DMS 273 treated with DMSO at 0.1 percent for 48 hours (cell line): ENCODE measurements at regions not wholly inside any gene's neighbourhood (a gene's known extent, or its start where the extent isn't known, plus 50 kb on each side); places are given as distances from the start of the nearest gene placed in this dataset.

Experiments used
- DNase-seq: peaks from one replicate; lab custom pipeline; 2025; lab: John Stamatoyannopoulos, UW

DNA sequence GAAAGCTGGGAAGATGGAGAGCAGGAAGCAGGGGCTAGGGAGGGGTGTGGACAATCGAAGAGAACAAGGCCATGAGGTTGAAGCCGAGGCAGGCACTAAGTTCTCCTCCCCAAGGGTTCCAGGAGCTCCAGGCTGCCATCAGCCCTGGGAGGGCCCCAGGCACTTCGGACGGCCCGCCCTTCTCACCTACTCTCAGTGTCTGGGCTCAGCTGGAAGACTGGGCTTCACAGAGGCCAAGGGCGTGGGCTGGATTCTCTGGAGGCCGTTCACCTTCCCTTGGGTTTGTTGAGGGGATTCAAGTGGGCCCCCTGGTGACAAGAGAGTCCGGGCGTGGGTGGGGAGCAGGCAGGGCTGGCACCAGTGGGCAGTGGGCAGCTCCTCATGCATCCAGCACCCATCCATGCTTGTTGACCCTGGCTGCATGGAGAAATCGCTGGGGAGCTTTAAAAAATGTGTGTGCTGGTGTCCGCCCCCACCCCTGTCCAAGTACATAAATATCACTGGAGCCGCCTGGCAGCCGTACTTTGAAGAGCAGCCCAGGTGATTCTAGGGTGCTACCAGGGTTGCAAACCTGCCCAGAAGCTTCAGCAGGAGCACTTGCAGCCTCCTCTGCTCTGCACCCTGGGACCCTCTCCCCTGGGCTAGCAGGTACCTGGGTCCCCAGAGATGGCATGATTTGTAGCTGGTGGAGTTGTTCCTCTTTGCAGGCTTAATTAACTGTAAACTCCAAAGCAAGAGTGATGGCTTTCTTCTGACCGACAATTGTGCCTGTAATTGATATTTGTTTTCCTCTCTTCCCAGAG lies 74.3 kb downstream of the RTL6 start:
- DNase-seq = no peak

DNA sequence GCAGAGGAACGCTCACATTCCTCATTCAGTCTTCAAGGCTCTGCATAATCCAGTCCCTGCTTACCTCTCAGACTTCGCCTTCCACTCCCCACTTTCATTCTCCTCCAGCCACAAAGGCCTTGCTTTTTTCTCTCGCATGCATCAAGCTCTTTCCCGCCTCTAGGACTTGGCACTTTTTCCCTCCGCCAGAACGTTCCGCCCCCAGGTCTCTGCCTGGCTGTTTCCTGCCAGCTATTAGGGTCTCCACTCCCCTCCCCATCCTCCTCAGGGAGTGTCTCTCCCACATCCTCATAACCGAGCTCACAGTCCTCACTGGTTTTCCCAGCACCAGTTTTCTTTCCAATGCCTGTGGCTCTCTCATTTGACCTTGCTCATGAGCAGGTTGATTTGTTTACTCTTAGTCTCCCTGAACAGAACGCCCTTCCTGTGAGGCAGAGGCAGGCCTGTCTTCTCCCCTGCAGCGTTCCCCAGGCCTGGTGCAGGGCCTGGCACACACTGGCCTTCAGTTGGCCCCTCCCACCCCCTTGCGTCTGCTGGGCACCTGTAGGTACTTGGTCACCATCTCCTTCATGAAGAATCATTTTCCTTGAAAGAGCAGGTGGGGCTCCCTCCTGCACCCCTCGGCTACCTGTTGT lies 75.2 kb downstream of the RTL6 start:
- no peak for DNase-seq

DNA sequence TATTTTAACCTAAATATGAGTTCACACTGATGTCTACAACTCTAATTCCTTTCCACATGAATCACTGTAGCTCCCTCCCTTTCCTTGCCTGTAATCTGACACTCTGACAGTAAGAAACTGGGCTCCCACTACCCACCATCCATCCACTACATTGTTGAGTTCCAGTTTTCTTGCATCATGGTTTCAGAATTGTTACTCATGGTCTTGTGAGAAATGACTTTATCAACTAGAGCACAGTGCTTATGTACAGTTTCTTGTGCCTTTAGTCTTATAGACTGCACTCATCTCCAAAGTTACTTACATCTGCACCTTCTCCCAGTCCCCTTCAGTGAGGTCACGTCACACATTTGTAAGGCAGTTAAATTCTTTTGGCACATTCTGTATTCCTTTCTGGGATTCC lies 78.6 kb downstream of the RTL6 start:
- DNase-seq = no peak

DNA sequence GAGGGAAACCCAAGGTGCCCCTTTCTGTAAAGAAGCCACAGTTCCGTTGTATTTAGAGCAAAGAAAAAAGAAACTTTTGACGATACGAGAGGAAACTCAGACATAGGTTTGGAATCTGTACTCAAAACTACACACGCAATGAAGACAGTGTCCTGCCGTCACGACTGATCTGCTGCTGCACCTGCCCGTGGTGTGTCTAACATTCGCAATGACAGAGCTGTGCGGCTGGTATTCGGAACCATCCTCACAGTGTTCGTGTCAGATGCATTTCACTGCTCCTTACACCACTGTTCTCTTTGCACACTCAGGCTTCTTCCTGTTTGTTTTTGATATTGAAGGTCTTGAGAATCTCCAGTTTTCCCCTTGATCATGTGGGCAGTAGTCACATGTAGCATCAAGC lies 84.8 kb downstream of the RTL6 start:
- no peak for DNase-seq

DNA sequence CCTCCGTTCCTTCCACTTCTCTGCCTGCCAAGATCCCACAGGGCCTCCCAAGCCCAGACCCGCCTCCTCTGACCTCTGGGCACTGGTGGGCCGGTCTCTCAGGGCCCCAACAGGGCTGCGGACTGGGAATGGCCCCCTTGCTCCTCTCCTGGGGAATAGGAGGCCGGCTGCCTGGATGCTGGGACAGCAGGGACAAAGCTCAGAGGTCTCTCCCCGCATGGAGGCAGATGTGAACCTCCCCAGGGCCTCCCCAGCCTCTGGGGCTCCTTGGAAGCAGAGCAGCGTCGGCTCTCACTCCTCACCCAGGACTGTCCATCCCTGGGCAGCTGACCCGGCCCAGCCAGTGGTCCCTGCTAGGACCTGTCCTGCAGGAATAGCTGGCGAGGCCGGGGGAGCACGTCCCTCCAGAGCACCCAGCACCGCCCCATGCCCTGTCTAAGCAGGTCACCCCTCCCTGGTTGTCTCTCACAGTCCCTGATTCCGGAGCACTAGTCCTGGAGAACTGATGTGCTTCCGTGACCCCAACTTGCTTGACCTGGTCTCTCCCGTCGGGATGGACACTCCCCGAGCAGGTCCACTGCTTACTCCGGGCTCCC lies 85.8 kb downstream of the RTL6 start:
- no peak for DNase-seq

DNA sequence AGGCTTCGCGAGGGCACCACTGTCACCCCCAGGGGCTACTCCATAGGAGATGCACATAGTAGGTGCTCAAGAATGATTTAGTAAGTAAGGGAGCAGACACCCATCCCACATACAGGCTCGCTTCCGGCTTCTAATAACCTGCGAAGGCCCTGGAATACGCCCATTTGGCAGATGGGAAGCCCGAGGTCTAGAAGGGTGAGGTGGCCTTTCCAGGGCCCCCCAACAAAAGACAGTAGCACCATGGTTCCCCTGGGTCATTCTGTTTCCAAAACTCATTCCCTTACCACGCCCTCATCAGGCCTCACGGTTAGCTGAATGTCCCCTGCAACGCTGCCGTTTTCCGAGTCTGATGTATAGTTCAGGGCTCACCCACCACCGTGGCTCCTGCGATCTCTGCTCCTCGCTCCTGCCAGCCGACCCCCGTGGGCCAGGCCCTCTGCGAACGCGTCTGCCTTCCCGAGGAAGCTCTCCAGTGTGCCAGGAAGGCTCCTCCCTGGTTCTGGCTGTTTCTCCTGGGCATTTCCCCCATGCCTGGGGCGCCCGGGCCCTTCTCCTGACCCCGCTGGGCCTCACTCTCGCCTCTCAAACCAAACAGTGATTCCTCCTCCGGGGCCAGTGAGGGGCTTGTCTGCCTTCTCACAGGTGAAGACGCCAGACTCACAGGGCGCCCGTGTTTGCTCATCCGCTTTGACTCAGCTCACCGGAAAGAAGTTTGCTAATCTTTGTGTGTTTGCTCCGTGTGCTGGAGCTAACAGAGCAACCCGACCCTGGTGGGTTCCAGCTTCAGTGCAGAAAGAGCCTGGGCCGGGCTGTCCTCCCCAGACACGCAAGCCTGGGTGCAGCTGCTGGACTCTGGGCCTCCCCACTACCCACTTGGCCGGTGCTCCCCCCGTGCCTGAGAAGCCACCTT lies 86.6 kb downstream of the RTL6 start:
- no peak for DNase-seq

DNA sequence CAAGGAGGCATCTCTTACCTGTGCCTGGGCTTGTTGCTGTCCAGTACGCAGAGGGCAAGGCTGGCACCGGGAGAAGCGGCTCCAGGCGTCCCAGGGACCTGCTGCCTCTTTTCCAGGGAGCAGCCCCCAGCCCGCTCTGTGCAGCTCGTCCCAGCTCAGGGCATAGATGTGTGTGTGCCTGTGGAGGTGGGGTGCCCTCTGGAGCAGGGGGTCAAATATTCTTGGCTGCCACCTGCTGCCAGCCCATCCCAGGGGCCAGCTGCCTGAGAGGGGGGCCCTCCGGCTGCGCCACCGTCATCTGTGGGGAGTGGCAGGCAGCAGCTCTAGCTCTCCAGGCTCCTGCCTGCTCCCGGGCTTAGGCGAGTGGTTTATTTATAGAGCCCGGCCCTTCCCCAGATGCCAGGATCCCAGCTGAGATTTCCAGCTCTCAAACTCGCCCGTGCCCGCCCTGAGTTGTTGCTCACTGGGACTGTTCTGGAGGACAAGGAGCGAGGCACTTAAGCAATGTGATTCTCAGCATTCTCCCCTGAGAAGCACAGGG lies 87.5 kb downstream of the RTL6 start:
- DNase-seq = no peak

DNA sequence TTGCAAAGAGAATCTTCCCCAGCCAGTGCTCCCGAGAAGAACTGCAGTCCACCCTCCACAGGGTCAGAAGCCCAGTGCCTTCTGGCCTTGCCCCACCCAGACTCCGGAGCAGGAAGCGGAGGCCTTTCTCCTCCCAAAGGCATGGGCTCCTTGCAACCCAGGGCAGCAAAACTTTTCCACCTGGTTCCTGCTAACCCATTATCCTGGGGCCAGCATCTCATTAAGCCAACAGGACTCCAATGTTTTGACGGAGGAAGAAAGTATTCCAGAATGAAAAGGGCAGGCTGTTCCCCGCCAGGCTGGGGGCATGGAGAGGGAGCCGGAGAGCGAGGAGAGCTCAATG lies 88.1 kb downstream of the RTL6 start:
- no peak for DNase-seq

DNA sequence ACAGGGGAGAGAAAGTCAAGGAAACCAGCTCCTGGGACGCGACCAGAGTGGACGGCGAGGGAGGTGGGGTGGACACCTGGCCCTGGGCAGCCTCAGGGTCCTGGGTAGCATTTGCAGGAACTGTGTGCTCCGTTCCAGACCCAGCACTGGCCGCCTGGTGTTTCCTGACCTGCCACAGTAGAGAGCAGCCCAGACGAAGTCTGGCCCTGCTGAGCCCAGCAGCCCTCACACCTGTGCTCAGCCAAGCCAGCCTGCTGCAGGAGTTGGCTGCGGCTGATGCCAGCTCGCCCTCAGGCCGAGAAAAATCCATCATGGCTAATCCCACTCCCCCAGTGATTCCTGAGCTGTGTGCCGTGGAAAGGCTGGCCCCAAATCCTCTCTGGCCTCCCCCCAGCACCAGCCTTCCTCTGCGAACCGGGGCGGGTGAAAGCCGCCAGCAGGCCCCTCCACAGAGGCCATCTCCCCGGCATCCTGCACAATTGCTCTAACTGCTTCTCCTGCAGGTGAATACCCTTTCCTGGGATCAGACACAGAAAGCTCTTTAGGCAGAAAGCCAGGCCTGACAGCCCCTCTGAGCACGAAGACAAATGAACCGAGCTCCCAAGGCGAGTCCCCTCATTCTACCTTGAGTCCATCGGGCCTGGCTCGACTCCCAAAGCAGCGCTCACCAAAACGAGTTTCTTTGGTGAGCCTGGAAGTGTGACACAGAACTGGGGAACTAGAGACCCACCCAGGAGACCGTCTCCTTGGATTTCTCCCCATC lies 88.6 kb downstream of the RTL6 start:
- no peak for DNase-seq

DNA sequence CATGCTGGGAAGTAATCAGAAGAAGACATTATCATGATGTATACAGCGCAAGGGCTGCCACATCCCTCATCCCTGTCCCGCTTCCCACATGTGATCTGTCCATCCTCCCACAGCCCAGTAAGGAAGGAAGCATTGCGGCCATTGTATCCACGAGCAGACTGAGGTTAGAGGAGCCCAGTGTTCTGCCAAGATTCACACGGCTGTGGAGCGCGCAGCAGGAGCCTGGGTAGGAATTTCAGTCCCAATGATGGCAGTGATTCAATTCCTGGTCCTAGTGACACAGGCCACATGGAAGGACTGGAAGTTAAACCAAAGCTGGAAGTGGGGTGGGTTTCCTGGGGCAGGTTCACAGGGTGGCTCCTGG lies 89.2 kb downstream of the RTL6 start:
- no peak for DNase-seq

DNA sequence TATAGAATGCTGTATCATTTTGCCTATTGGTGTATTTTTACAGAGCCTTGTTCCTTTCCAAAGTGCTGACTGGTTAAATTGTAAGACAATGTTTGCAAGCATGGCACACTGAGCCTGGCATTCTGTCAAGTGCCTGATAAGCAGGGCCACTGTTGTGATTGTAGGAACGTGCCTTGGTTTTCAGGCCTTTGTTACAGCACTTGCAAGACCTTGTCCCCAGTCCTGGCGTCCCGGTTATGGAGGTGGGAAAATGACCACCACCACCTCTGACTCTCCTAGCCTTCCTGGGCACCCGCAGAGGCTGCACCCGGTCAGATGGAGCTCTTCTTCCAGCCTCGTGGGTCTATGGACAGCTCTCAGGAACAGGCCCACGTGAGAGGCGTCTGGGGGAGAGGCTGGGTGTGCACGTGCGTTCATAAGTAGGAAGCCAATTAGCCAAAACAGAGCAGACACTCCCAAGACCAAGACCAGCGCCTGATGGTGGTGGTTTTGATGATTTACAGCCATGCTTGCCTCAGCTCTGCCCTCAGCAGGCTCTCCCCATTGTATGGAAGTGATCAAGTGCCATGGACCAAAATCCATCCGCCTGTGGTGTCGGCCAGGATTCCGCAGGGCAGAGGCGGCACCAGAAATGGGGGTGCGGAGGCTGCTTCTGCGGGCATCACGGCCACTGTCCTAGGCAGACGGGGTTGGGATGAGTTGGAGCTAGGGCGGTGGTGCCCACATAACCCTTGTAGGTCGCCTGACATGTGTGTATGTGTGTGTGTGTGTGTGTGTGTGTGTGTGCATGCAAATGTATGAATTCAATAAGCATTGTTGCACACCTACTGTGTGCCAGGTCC lies 89.8 kb downstream of the RTL6 start:
- no peak for DNase-seq

DNA sequence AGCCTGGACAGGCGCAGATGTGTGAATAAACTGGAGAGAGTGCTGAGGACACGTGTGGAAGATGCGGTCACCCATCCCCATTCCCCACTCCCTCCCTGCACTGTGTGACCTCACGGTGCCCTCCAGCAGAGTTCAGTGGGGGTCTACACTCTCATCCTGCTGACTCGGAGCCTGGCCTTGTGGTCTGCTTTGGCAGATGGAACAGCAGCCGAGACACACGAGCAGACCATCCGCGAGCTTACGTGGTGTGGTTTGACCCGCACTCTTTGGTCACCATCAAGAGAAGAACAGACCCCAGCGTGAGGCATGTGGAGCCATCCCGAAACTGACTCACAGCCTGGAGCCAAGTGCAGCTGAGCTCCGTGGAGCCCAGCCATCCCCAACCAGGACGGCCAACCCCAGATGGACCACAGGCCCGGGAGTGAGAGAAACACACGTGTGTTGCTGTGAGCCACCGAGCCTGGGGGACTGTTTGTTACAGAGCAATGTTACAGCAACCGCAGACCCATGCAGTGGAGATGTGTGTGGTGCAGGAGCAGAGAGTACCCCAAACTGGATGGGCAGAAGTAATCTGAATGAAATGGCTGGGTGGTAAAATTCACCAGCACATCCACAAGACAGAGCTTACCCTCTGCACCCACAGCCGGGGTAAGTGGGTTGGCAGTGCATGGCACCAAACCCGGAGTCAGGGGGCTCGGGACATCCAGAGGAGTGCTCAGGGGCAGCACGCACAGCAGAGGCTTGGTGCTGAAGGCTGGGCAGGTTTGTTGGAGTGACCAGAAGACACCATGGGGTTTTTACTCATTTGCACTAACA lies 90.7 kb downstream of the RTL6 start:
- no peak for DNase-seq

DNA sequence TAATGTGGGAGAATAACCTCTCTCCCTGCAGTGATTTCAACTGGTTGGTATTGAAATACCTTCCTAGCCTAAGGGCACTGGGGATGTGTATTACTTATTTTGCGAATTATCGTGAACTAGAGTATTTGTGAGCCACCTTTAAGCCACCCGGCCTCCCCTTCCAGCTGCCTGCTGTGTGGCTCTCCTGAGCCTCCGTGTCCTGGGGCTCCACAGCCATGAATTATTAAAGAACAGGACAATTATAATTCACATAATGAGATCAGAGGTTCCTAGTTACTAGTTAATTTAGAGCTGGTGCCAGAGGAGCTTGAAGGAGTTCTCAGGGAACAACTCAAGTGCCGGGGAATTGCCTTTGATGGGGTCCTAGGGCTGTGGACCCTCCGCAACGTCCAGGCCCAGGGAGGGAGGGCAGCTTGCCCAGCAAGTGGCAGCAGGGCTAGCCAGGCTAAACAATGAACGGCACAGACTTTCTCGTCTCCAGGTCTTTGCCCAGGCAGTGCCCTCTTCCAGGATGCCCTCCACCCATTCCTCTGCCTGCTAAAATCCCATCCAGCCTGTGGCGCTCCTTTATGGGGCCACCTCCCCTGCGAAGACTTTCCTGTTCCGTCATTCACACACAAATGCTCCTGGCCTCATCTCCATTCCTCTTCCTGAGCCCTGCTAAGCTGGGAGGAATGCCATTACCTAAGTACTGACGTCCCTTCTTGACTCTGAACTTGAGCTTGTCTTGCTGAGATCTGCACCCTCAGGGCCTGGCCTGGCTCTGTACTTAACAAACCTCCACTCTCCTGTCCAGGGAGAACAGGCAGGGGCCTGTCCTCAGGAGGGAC lies 91.5 kb downstream of the RTL6 start:
- DNase-seq = no peak

DNA sequence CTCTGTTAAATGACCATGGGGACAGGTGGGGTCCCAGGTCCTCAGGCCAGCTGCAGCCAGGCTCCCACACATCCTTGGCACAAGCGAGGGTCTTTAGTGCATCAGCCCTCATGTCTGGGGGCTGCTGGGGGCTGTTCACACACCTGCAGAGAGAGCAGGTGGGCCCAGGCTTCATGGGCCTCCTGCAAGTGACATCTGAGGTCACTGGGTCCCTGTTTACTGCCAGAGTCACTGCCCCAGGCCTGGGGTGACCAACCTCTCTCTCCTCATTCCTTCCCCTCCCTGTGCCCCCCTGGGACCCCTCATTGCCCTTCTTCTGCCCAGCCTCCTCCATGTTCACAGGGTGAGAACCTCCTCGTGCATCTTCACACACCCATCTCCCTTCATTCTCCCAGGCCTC lies 92.4 kb downstream of the RTL6 start:
- no peak for DNase-seq

DNA sequence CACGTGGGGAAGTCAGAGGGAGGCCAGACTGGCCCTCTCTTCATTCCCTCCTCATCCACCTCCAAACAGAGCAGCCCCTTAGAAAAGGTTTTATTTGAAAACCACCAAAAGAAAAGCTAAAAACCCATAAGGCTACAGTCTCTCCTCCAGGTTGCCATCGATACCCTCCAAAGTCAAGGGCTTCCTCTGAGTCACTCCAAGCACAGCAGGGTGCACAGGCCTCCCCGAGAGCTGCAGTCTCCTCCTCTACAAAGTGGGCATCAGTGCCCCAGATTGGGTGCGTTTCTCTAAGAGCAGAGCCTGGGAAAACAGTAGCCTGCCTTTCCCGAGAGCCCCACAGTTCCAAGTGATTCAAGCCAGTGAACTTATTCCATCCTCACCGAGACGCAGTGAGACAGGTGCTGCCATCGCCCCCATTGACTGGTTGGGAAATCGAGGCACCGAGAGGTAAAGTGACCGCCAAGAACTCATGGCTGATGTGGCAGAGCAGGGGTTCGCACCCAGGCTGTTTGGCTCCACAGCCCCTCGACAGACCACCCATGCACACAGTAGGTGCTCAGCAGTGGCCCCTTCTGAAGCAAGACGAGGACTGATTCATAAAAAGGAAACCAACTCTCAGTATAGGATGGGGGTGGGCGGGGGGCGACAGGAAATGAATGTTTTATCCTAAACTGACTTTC lies 91.7 kb upstream of the SHISAL1 start:
- no peak for DNase-seq

DNA sequence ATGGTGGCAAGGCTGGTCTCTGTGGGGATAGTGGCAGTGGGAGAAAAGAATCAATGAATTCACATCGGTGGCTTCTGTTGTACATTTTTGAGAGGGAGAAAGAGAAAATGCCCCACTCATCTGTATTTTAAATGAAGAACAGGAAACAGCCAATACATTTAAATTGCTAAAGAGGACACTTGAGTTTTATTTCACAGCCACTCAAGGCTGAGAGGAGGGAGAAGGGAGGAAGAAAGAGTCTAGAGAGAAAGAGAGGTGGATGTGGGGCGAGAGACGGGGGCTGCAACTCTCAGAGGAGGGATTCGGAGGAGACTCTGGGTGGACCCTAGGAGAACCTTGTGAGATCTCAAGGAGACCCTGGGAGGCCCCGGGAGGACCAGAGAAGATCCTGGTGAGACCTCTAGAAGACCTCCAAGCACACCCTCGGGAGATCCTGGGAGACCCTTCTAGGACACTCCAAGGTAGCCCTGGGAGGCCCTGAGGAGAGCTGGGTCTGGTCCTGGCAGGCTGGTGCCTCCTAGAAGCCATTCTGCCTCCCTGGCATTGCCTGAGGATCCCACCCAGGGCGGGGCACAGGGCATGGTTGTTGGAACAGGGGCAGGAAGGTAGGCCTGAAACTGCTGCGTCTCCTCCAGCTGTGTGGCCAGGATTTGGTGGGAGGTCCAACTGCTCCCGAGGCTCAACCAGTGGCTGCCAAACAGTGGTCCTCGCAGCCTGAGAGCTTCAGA lies 91.0 kb upstream of the SHISAL1 start:
- DNase-seq = no peak

DNA sequence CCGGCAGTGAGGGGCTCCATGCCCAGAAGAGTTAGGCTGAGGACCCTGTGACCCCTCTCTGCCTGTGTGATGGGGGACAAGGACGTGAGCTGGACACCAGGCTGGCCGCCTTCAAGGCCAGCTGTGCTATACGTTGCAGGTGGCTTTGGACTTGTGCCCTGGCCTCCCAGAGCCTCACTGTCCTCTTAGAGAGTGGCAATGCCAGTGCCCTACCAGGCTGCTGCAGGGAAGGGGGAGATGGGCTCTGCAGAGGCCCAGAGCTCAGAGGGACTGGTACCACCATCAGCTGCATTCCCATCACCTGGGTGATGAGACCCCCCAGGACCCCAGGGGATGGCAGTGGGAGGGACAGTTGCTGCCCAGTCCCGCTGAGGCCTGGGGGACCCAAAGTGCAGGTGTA lies 90.4 kb upstream of the SHISAL1 start:
- no peak for DNase-seq
